ENCODE measurements at regions not wholly inside any gene's neighbourhood (a gene's known extent, or its start where the extent isn't known, plus 50 kb on each side); places are given as distances from the start of the nearest gene placed in this dataset.

DNA sequence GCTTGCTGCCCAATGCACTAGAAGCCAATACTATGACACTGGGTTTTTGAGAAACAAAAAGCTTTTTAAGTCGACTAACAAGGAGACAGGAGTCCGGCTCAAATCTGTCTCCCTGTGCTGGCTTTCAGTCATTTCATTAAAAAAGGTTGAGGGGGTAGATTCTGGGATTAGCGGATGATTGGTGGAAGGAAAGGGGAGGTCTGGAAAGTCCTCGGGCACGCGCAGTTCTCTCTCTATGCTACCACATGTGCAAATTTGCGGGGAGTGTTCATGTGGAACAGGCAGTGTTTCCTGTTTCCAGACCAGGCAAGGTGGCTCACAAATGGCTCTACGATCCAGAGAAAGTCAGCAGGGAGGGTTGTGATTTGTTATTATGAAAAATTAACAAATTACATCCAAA, 89.1 kb upstream of the TOX2 start:
- H3T11ph ChIP-seq (ENCODE audit: low read length): no peak overlapping the region
- H3K14ac ChIP-seq (ENCODE audit: insufficient read depth, low read length): no peak overlapping the region
- H4K91ac ChIP-seq (ENCODE audit: insufficient read length, low read depth, low read length): no peak overlapping the region
- no peak overlapping the region for H3K9ac ChIP-seq (ENCODE audit: extremely low read depth, insufficient read length, low read length)
- no peaks in the 10 kb centered on the region for H3K79me2 ChIP-seq (ENCODE audit: insufficient read depth, low read length)
- H3K18ac ChIP-seq (ENCODE audit: insufficient read length, low read depth, low read length): no peak overlapping the region
- WGBS (ENCODE audit: extremely low coverage, insufficient read length, low lambda C conversion rate): no CpG with 5 or more reads among the region's 8 CpGs
- no peaks in the 10 kb centered on the region for H3K27me3 ChIP-seq (ENCODE audit: insufficient read depth, low read length)
- Mint-ChIP-seq H3K27ac (no peak overlapping the region; a peak in 1 of 7 replicates), H3K9me3 (peaks cover 0 to 3% of the 10 kb centered on the region in 2 experiments; a peak in 3 of 5 replicates), H3K36me3 (ENCODE audit: insufficient read depth in 1 of 3, low read depth in 3 of 3) (no peaks in the 10 kb centered on the region), H3K4me1 (no peaks in the 10 kb centered on the region), H3K27me3 (ENCODE audit: low read depth) (peaks cover 18% of the 10 kb centered on the region), H3K4me3 (no peak overlapping the region)
- H2AK5ac ChIP-seq (ENCODE audit: insufficient read length, low read length): no peak overlapping the region
- no peaks in the 10 kb centered on the region for H3K23me2 ChIP-seq (ENCODE audit: insufficient read length, low read depth, low read length, poor library complexity, severe bottlenecking)
- no peak overlapping the region for H2AFZ ChIP-seq (ENCODE audit: low read length)
- no peak overlapping the region for H4K8ac ChIP-seq (replicated peaks; ENCODE audit: insufficient read length, low read depth, low read length)
- no peak overlapping the region for H2BK5ac ChIP-seq (ENCODE audit: insufficient read length, low read length)
- no peak overlapping the region for H3K23ac ChIP-seq (ENCODE audit: insufficient read length, low read depth, low read length)
- no peaks in the 10 kb centered on the region for H3K9me3 ChIP-seq (ENCODE audit: control insufficient read depth, low read depth, low read length)
- H3K79me1 ChIP-seq (ENCODE audit: insufficient read depth, low read depth, low read length, poor library complexity, severe bottlenecking): no peaks in the 10 kb centered on the region
- TF ChIP-seq, protein P1, sequence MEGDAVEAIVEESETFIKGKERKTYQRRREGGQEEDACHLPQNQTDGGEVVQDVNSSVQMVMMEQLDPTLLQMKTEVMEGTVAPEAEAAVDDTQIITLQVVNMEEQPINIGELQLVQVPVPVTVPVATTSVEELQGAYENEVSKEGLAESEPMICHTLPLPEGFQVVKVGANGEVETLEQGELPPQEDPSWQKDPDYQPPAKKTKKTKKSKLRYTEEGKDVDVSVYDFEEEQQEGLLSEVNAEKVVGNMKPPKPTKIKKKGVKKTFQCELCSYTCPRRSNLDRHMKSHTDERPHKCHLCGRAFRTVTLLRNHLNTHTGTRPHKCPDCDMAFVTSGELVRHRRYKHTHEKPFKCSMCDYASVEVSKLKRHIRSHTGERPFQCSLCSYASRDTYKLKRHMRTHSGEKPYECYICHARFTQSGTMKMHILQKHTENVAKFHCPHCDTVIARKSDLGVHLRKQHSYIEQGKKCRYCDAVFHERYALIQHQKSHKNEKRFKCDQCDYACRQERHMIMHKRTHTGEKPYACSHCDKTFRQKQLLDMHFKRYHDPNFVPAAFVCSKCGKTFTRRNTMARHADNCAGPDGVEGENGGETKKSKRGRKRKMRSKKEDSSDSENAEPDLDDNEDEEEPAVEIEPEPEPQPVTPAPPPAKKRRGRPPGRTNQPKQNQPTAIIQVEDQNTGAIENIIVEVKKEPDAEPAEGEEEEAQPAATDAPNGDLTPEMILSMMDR (conservative IDR thresholded peaks at IDR 0.05): no peak
- no peak for DNase-seq
- no peak overlapping the region for H2BK15ac ChIP-seq (ENCODE audit: low read depth, low read length)
- no peak overlapping the region for H2BK120ac ChIP-seq (ENCODE audit: low read depth, low read length, poor library complexity, severe bottlenecking)
- no peak overlapping the region for H3K4me2 ChIP-seq (ENCODE audit: insufficient read depth, insufficient read length, low read length)
- no peak overlapping the region for H3K27ac ChIP-seq (ENCODE audit: insufficient read length, low read depth, low read length)
- H3K4ac ChIP-seq (ENCODE audit: low read depth, low read length): no peak overlapping the region
- no peaks in the 10 kb centered on the region for H3K4me1 ChIP-seq (ENCODE audit: insufficient read depth, low read length)
- H4K5ac ChIP-seq (ENCODE audit: insufficient read length, low read depth, low read length): no peak overlapping the region
- H2BK20ac ChIP-seq (ENCODE audit: low read depth, low read length, poor library complexity, severe bottlenecking): no peak overlapping the region
- H3K56ac ChIP-seq (ENCODE audit: insufficient read length, low read depth, low read length): no peak overlapping the region
- no peak overlapping the region for H2BK12ac ChIP-seq (ENCODE audit: insufficient read length, low read depth, low read length)
- H4K20me1 ChIP-seq (ENCODE audit: control insufficient read depth, insufficient read depth, insufficient read length): no peaks in the 10 kb centered on the region
